ENCODE measurements at regions not wholly inside any gene's neighbourhood (a gene's known extent, or its start where the extent isn't known, plus 50 kb on each side); places are given as distances from the start of the nearest gene placed in this dataset.

GRCh38 chr17:71430281-71430680 is 690.5 kb upstream of the SOX9 start:
- TF ChIP-seq POLR2A (IDR thresholded peaks at IDR 0.05; ENCODE audit: low read depth, low read length) (no peak), POLR2AphosphoS5 (IDR thresholded peaks at IDR 0.05; ENCODE audit: low read depth, low read length) (no peak)
